DMS 273 (cell line): ENCODE measurements at regions not wholly inside any gene's neighbourhood (a gene's known extent, or its start where the extent isn't known, plus 50 kb on each side); places are given as distances from the start of the nearest gene placed in this dataset.
"Not testable (repeated sequence)": the region's sequence is repeated elsewhere in the genome, so short reads cannot be mapped to it uniquely, and the experiment has no call there.

Experiments used
- DNase-seq: peaks from one replicate; lab custom pipeline; 2025; ENCODE audit not compliant: unreplicated experiment; lab: John Stamatoyannopoulos, UW

GRCh38 chr1:224061436-224061835, 52.5 kb upstream of the FBXO28 start:
- DNase-seq: no peak

GRCh38 chr1:224059897-224060427, 53.9 kb upstream of the FBXO28 start:
- no peak for DNase-seq

- DNase-seq: no peak
These were observed 55.6 kb upstream of the FBXO28 start for GRCh38 chr1:224058303-224058702.

GRCh38 chr1:224057461-224058199, 56.3 kb upstream of the FBXO28 start:
- DNase-seq: no peak

- no peak for DNase-seq
These were observed 59.3 kb upstream of the FBXO28 start for GRCh38 chr1:224054611-224055010.

GRCh38 chr1:224054012-224054411, 59.9 kb upstream of the FBXO28 start:
- DNase-seq: no peak

- no peak for DNase-seq
These were observed 60.5 kb upstream of the FBXO28 start for GRCh38 chr1:224053456-224053855.

GRCh38 chr1:224052772-224053171, 61.1 kb upstream of the FBXO28 start:
- DNase-seq: no peak

GRCh38 chr1:224051782-224052181, 62.1 kb upstream of the FBXO28 start:
- not testable (repeated sequence) for DNase-seq

- no peak for DNase-seq
These were observed 62.9 kb upstream of the FBXO28 start for GRCh38 chr1:224051086-224051406.

- no peak for DNase-seq
These were observed 66.4 kb upstream of the FBXO28 start for GRCh38 chr1:224047538-224047937.

GRCh38 chr1:224045556-224045955, 68.4 kb upstream of the FBXO28 start:
- DNase-seq: no peak

GRCh38 chr1:224044420-224044819, 69.5 kb upstream of the FBXO28 start:
- no peak for DNase-seq

- no peak for DNase-seq
These were observed 71.3 kb upstream of the FBXO28 start for GRCh38 chr1:224042557-224043118.

- DNase-seq: no peak
These were observed 72.9 kb upstream of the FBXO28 start for GRCh38 chr1:224041032-224041431.

- not testable (repeated sequence) for DNase-seq
These were observed 73.5 kb upstream of the FBXO28 start for GRCh38 chr1:224040423-224040822.

- not testable (repeated sequence) for DNase-seq
These were observed 73.9 kb upstream of the FBXO28 start for GRCh38 chr1:224040006-224040405.

- not testable (repeated sequence) for DNase-seq
These were observed 75.1 kb upstream of the FBXO28 start for GRCh38 chr1:224038832-224039231.

- not testable (repeated sequence) for DNase-seq
These were observed 76.5 kb upstream of the FBXO28 start for GRCh38 chr1:224037362-224037761.

- not testable (repeated sequence) for DNase-seq
These were observed 81.2 kb upstream of the FBXO28 start for GRCh38 chr1:224032608-224033276.

GRCh38 chr1:224031986-224032385, 81.9 kb upstream of the FBXO28 start:
- DNase-seq: not testable (repeated sequence)

- not testable (repeated sequence) for DNase-seq
These were observed 83.7 kb upstream of the FBXO28 start for GRCh38 chr1:224030257-224030656.
